ENCODE measurements at regions not wholly inside any gene's neighbourhood (a gene's known extent, or its start where the extent isn't known, plus 50 kb on each side); places are given as distances from the start of the nearest gene placed in this dataset.

DNA sequence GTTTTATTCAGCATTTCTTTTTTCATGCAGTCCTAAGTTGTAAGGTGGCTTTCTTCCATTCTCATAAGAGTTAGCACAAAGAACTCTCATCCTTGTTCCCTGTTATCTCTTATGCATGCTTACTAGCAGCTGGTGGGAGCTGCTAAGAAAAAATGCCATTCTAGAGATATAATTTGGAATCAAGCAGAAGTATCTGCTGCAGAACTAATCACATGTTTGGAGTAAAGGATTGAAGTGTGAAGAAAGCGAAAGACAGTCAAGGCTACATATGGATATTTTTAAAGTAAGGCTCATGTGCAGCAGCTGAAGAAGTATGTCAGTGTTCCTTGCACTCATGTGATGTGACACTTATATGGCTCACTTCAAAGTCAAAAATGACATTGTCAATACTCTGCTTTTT, 116.2 kb upstream of the PCED1B start (continued):
- TF ChIP-seq HEYL (CRISPR knock-in tag; IDR thresholded peaks at IDR 0.05) = no peak

DNA sequence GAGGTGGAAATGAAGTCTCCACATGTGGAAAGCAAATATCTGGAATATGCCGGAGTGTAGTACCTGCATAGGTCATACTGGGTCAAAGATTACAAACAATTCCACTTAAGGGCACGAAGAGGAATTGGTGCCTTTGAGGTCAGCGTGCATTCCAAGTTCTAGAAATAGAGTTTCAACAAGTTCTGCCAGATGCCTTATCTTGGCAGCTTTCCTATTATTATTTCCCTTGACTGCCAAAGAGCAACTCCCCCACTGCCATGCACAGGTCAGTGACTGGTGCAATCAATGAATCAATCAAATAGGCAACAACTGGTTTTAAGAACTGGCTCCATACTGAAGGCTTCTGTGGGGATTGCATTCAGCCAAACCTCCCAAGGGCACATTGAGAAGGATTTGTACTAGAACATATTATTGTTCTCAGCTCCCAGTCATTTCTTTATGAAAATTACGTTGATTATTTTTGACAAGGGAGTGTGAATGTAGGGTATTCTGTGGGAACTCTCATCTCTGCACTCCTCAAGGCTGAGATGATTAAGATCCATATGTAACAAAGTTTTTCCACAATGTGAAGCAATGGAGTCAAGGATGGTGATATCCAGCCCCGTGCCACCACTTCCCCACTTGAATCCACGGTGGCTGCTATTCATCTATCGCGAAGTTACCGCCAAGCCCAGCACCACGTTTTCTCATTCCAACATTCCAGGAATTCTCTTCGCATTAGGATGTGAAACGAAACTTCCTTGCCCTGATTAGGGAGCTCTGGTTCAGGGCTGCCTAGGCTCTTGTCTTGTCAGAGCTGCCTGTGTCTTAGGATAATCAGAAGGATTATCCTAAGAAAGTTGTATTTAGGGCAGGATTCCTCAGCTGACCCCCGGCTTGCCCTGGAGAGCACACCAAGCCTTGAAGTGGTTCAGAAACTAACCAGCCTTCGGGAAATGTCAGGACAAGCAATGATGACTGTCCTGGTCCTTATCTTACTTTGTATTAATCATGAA, 115.1 kb upstream of the PCED1B start:
- no peak overlapping the region for H3K4me3 ChIP-seq
- ChIA-PET CTCF (interaction anchor here (4.3 kb wide), 1 partner anchor 20 kb away, joined by 16 read pairs; no protein-coding TSS in a partner anchor), POLR2A (no interaction called here)
- peak in 1 of 2 experiments; percentile 18 for DNase-seq (ENCODE audit: low read depth in 1 of 2, low spot score in 1 of 2)
- peaks cover 28% of the 10 kb centered on the region for H3K4me1 ChIP-seq
- TF ChIP-seq MAX (IDR thresholded peaks at IDR 0.05) (peak; percentile 47), MAFK (IDR thresholded peaks at IDR 0.05; ENCODE audit: partially characterized antibody) (no peak), HOXA7 (CRISPR knock-in tag; IDR thresholded peaks at IDR 0.05) (no peak), HDAC2 (IDR thresholded peaks at IDR 0.05) (no peak), FOXS1 (CRISPR knock-in tag; IDR thresholded peaks at IDR 0.05) (no peak), ESRRA (IDR thresholded peaks at IDR 0.05; ENCODE audit: borderline replicate concordance, low read length) (no peak), NPAS2 (CRISPR knock-in tag; IDR thresholded peaks at IDR 0.05; ENCODE audit: borderline replicate concordance) (no peak), ZFP36 (IDR thresholded peaks at IDR 0.05; ENCODE audit: borderline replicate concordance, partially characterized antibody) (no peak)
- TF ChIP-seq, protein P1, sequence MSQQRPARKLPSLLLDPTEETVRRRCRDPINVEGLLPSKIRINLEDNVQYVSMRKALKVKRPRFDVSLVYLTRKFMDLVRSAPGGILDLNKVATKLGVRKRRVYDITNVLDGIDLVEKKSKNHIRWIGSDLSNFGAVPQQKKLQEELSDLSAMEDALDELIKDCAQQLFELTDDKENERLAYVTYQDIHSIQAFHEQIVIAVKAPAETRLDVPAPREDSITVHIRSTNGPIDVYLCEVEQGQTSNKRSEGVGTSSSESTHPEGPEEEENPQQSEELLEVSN (IDR thresholded peaks at IDR 0.05; ENCODE audit: borderline replicate concordance, low read depth) = peak; percentile 32; the same call in 1 of the 2 replicates
- TF ChIP-seq, protein P2, sequence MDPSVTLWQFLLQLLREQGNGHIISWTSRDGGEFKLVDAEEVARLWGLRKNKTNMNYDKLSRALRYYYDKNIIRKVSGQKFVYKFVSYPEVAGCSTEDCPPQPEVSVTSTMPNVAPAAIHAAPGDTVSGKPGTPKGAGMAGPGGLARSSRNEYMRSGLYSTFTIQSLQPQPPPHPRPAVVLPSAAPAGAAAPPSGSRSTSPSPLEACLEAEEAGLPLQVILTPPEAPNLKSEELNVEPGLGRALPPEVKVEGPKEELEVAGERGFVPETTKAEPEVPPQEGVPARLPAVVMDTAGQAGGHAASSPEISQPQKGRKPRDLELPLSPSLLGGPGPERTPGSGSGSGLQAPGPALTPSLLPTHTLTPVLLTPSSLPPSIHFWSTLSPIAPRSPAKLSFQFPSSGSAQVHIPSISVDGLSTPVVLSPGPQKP (IDR thresholded peaks at IDR 0.05; ENCODE audit: low read depth, low read length) = no peak
- no peaks in the 10 kb centered on the region for H3K9me3 ChIP-seq
- peak overlapping the region; percentile 64 for H3K4me2 ChIP-seq
- peak overlapping the region; percentile 26 to 42; a peak in 3 of 6 replicates for H3K27ac ChIP-seq
- 40% methylated on average over 14 of the region's 14 CpGs for WGBS (ENCODE audit: missing lambda C conversion rate)
- ATAC-seq = peak; percentile 50 to 80; a peak in 4 of 6 replicates
- FAIRE-seq = no peak

DNA sequence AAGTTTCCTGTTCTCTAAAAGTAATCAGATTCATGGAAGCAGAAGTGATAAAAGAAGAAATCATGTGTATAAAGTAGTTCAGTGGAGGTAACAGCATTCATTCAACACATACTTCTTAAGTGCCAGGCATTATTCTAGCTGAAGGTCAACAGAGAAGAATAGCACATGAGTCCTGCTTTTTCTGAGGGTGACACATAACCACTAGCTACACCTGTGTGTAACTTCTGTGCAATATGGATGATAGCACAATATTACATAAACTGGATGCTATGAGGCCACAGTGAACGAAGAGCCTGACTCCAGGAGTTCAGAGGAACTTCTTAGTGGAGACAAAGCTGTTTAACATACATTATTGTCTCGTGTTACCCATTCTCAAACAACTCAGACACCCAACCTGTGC, 114.3 kb upstream of the PCED1B start:
- ATAC-seq (no peak; a peak in 2 of 6 replicates), DNase-seq (ENCODE audit: low read depth in 1 of 2, low spot score in 1 of 2) (no peak), FAIRE-seq (peak; percentile 28)
- Histone ChIP-seq H3K4me1 (peaks cover 19% of the 10 kb centered on the region), H3K27ac (no peak overlapping the region), H3K4me2 (peak overlapping the region; percentile 64), H3K9me3 (no peaks in the 10 kb centered on the region), H3K4me3 (no peak overlapping the region)
- TF ChIP-seq, protein P3, sequence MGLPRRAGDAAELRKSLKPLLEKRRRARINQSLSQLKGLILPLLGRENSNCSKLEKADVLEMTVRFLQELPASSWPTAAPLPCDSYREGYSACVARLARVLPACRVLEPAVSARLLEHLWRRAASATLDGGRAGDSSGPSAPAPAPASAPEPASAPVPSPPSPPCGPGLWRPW (IDR thresholded peaks at IDR 0.05) = no peak
- TF ChIP-seq USF2 (IDR thresholded peaks at IDR 0.05) (no peak), CEBPB (IDR thresholded peaks at IDR 0.05) (no peak), KDM1A (IDR thresholded peaks at IDR 0.05; ENCODE audit: low read depth) (no peak), HDAC2 (IDR thresholded peaks at IDR 0.05) (no peak), RCOR1 (IDR thresholded peaks at IDR 0.05; ENCODE audit: low read depth, low read length) (no peak), CHD2 (IDR thresholded peaks at IDR 0.05; ENCODE audit: low read length, partially characterized antibody) (no peak), TP53 (CRISPR knock-in tag; IDR thresholded peaks at IDR 0.05) (no peak), MYC (IDR thresholded peaks at IDR 0.05; ENCODE audit: borderline replicate concordance, low read length) (no peak), FOXS1 (CRISPR knock-in tag; IDR thresholded peaks at IDR 0.05) (no peak), CTCF (IDR thresholded peaks at IDR 0.05) (no peak), MAZ (IDR thresholded peaks at IDR 0.05; ENCODE audit: borderline replicate concordance, low read depth, low read length) (no peak), HEYL (CRISPR knock-in tag; IDR thresholded peaks at IDR 0.05) (no peak), PBX3 (IDR thresholded peaks at IDR 0.05) (no peak), ZC3H11A (IDR thresholded peaks at IDR 0.05) (no peak)
- TF ChIP-seq, protein P2 (IDR thresholded peaks at IDR 0.05; ENCODE audit: low read depth, low read length) = no peak
- CTCF ChIA-PET = interaction anchor here (0.8 to 4.3 kb wide), 3 partner anchors 14 to 31 kb away, joined by 3 to 16 read pairs (median 5); no protein-coding TSS in a partner anchor
- POLR2A ChIA-PET = no interaction called here
- 39% methylated on average over 2 of the region's 2 CpGs for WGBS (ENCODE audit: missing lambda C conversion rate)
